HFF-Myc (cell line): ENCODE measurements at regions not wholly inside any gene's neighbourhood (a gene's known extent, or its start where the extent isn't known, plus 50 kb on each side); places are given as distances from the start of the nearest gene placed in this dataset.

Source experiments
- DNase-seq: peaks from one replicate; pipeline ENCODE4 v3.0.0-alpha.2; 2011; ENCODE audit warnings: low read depth; ENCODE audit errors: extremely low read depth
- H3K4me3 ChIP-seq: replicated peaks from 2 replicates; pipeline ENCODE4 v1.5.1; 2011; ENCODE audit warnings: low read depth, mild to moderate bottlenecking, control low read depth, low read length
- CTCF ChIP-seq: IDR thresholded peaks from 2 replicates; pipeline ENCODE4 v1.5.1; 2012; ENCODE audit warnings: mild to moderate bottlenecking, low read depth, low read length, control low read depth; ENCODE audit errors: missing control alignments

DNA sequence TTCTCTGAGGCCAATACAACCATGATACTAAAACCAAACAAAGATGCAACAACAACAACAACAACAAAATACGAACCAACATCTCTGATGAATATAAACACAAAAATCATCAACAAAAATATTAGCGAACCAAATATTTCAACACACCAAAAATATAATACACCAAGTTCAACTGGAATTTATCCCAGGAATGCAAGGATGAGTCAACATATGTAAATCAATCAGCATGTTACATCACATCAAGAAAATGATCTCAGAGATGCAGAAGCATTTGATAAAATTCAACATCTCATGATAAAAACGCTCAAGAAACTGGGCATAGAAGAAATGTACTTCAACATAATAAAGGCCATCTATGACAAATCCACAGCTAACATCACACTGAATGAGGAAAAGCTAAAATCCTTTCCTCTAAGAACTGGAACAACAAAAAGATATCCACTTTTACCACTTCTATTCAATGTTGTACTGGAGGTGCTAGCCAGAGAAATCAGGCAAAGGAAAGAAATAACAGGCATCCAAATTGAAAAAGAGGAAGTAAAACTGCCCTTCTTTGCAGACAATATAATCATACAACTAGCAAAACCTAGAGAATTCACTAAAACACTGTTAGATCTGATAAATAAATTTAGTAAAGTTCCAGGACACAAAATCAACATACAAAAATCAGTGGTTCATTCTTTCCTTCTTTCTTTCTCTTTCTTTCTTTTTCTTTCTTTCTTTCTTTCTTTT lies 2448.7 kb upstream of the PCDH20 start:
- no peak overlapping the region for H3K4me3 ChIP-seq
- DNase-seq = no peak
- TF ChIP-seq CTCF = no peak

- H3K4me3 ChIP-seq = no peak overlapping the region
- no peak for DNase-seq
- TF ChIP-seq CTCF = no peak
Observed at GRCh38 chr13:63855457-63856118, 2439.9 kb upstream of the PCDH20 start.

- H3K4me3 ChIP-seq = no peak overlapping the region
- DNase-seq = no peak
- TF ChIP-seq CTCF = no peak
Observed at GRCh38 chr13:63853816-63854215, 2438.2 kb upstream of the PCDH20 start.

DNA sequence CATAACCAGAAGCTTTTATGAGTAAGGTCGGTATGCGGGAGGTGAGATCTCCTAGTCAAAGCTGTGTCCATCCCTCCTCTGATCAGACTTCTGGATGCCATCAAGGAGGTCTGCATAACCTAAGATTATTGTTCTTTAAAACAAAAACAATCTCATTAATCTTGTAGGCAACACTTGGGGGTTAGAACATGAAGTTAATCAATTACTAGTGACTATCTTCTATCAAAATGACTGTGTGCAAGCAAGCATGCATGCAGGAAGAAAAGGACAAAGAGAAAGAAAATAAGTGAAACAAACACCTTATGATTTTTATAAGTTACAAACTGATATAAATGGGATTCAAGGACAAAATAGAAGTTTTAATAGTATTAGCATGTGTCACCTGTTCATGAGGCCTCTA lies 2435.9 kb upstream of the PCDH20 start:
- H3K4me3 ChIP-seq = no peak overlapping the region
- no peak for DNase-seq
- no peak for TF ChIP-seq CTCF

DNA sequence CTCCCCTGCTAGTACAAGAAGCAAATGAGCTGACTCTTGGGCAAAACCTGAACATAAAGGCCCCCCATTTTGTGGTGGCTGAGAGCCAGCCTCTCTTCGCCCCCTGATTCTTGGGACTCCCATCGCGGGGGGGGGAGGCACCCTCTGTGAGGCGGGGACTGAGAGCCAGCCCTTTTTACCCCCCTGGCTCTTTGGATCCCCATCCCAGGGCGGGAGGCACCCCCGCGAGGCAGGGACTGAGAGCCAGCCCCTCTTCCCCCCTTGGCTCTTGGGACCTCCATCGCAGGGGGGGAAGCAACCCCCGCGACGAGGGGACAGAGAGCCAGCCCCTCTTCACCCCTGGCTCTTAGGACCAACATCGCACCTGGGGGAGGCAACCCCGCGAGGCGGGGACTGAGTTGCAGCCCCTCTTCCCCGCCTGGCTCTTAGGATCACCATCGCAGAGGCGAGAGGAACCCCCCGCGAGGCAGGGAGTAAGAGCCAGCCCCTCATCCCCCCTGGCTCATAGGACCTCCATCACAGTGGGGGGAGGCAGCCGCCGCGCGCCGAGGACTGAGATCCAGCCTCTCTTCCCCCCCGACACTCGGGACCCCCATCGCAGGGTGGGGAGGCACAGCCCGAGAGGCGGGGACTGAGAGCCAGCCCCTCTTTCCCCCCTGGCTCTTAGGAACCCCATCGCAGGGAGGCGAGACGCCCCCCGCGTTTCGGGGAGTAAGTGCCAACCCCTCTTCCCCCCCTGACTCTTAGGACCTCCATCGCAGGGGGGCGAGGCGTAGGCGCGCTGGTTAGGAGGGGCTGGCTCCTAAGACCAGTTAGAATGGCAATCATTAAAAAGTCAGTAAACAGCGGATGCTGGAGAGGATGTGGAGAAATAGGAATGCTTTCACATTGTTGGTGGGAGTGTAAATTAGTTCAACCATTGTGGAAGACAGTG lies 2428.4 kb upstream of the PCDH20 start:
- H3K4me3 ChIP-seq = no peak overlapping the region
- DNase-seq = no peak
- no peak for TF ChIP-seq CTCF

DNA sequence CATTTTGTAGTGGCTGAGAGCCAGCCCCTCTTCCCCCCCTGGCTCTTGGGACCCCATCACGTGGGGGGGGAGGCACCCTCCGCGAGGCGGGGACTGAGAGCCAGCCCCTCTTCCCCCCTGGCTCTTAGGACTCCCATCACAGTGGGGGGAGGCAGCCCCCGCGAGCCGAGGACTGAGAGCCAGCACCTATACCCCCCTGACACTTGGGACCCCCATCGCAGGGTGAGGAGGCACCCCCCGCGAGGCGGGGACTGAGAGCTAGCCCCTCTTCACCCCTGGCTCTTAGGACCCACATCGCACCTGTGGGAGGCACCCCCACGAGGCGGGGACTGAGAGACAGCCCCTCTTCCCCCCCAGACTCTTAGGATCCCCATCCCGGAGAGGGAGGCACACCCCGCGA lies 2426.5 kb upstream of the PCDH20 start:
- TF ChIP-seq CTCF = no peak
- DNase-seq = no peak
- no peak overlapping the region for H3K4me3 ChIP-seq
